GM19035 (cell line): ENCODE measurements at regions not wholly inside any gene's neighbourhood (a gene's known extent, or its start where the extent isn't known, plus 50 kb on each side); places are given as distances from the start of the nearest gene placed in this dataset.

Source experiments
- ATAC-seq: cut with Tn5 transposase; IDR thresholded peaks from one replicate; pipeline ENCODE4 v1.9.1; 2021; ENCODE audit not compliant: unreplicated experiment

- ATAC-seq: no peak
Measured at GRCh38 chr12:115160271-115161128, 476.5 kb upstream of the TBX3 start.

GRCh38 chr12:115158816-115159215, 474.8 kb upstream of the TBX3 start:
- no peak for ATAC-seq

DNA sequence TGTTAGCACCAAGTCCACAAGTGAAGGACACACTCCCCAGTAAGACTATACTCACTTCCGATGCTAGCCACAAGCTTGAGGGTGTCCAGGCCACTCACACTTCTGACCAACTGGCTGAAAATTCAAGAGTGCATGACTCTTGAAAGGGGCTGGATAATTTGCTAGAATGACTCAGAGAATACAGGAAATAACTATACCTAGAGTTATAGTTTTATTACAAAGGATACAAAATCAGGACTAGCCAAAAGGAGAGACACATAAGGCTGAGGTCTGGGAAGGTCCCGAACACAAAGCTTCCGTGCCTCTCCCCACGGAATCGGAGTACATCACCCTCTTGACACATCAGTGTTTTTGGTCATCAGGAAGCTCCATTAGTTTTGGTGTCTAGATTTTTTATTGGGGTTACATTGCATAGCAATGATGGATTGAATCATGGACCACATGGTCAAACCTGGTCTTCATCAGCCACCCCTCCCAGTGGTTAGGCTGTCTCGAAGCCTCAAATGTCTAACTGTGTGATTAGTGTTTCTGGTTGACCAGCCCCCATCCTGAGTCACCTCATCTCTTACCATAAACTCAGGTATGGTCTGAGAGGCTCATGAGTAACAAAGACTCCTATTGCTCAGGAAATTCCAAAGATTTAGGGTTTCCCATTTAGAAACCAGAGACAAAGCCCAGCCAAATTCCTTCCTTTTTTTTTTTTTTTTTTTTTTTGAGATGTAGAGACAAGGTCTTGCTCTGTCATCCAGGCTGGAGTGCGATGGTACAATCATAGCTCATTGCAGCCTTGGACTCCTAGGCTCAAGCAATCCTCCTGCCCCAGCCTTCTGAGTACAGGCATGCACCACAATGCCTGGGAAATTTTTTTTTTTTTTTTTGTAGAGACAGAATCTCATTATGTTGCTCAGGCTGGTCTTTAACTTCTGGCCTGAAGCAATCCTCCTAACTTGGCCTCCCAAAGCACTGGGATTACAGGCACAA, 472.0 kb upstream of the TBX3 start:
- no peak for ATAC-seq

DNA sequence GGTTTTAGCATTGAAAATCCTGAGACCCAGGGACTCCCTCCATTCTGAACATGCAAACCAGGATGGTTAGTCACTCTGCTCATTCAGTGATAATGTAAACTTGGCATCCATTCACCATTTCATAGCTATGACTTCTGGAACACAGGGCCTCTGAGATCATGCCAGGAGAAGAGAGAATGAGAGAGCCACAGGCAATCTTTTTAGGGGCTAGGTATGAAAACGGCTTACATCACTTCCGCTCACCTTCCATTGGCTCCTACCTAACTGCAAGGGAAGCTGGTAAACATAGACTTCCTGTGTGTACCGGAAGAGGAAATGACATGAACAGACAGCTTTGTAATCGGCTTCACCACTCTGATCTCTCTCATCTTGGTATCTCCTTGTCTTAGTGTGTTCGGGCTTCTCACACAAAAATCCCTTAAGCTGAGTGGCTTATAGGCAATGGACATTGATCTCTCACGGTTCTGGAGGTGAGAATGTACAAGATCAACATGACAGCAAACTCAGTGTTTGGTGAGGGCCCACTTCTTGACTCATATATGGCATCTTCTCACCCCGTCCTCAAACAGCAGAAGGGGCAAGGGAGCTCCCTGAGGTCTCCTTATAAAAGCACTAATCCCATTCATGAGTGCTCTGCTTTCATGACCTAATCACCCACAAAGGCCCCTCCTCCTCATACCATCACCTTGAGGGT, 465.9 kb upstream of the TBX3 start:
- ATAC-seq: no peak

DNA sequence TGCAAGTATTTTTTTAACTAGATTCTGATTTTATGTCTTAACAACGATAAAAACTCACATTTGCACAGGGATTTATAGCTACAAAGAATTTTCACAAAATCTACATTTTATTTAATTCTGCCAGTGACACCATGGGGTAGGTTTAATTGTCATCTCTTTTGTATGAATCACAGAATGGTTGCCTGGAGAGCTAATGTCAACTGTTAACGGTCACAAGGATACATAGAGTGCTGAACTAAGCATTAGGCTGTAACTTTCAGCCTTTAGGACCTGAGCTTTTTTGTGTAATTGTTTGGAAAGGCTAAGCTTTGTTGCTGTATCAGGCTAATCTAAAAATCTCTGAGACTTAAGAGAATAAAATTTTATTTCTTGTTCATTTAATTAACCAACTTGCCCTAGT, 465.3 kb upstream of the TBX3 start:
- ATAC-seq: no peak

DNA sequence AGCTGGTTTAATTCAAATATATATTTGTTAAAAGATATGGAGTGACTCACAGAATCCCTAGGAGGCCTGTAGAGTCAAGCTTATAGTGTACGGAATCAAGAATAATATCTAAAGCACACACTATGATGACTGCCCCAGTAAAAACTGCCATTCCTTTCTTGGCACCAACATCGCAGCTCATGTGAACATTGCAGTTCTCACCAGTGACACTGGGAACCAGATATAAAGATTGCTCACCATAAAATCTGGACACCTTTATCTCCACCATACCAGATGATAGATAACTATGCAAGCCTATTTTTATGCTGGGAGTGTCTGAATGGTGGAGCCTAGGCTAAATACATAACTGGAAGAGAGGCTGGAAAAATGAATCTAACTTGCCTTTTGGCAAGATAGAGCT, 463.9 kb upstream of the TBX3 start:
- no peak for ATAC-seq

DNA sequence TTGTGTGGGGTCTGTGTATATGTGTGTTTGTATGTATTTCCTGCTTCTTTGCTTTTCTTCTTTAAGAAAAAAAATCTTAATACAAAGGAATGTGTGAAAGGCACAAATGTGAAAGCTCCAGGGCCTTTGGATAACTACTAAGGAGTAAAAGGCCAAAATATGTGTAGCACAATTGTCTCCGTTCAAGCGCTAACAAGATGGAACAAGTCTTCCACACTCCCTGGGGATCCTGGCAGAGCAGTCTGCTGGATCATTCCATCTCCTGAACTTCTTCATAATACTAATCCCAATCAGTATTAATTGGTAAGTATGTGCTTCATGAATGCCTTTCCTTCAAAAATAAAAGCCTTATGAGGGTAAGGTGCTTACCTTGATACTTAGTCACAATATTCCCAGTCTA, 462.5 kb upstream of the TBX3 start:
- ATAC-seq: no peak

DNA sequence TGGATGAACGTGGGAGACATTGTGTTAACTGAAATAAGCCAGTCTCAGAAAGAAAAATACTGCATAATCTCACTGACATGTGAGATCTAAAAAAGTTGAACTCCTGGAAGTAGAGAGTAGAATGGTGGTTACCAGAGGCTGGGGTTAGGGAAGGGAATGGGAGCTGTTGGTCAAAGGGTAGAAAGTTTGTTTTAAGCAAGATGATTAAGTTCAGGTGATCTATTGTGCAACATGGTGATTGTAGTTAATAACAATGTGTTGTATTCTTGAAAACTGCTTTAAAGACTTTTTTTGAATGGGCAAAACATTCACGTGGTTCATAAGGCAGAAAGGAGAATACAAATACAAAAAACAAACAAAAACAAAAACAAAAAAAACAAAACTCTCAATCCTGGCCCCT, 460.4 kb upstream of the TBX3 start:
- no peak for ATAC-seq

- no peak for ATAC-seq
Measured at GRCh38 chr12:115140981-115141655, 457.1 kb upstream of the TBX3 start.

DNA sequence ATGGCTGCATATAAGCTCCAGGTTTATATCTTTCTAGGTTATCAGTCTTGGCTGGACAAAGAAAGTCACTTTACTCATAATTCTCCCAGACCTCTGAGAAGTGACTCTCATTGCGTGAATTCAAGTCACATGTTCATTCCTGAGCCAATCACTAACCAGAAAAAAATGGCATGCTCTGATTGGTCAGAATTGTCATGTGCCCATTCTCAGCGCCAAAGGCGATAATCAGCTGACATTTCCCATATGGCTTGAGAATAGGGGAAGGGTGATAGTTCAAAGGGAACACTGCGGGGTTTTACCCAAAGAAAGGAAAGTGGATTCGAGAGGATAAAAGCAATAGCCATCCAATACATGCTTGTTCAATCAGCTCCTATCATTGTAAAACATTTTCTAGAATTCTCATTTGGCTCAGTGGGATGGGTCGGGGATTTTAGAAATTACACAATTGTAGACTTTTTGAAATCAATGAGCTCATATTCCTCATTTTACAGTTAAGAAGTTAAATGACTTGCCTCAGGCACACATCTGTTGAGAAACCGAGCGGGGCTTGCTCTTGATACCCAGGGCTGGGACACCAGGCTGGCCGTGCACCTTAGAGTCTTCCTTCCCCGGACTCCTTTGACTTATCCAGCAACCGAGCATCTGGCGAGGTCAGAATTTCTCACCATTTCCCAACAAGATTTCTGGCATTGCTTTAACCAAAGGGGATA, 454.0 kb upstream of the TBX3 start:
- no peak for ATAC-seq

DNA sequence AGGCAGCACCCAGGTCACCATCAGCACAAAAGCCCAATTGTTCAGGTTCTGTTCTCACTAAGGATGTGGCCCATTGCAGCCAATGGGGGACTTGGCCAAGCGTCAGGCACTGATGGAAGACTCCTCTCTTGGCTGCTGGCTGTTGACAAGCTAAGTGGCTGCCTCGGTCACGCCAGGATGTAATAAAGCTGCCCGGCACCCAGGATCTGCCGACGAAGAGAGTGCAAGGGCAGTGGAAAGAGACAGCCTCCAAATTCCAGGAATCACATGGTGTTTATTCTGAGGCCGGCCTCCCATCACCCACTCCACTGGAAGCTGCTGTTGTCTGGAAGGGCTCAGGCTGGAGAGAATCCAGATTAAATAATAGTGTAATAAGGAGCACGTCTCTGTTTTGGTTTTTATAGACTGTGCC, 451.8 kb upstream of the TBX3 start:
- no peak for ATAC-seq

- ATAC-seq: no peak
Measured at GRCh38 chr12:115134298-115134697, 450.3 kb upstream of the TBX3 start.

DNA sequence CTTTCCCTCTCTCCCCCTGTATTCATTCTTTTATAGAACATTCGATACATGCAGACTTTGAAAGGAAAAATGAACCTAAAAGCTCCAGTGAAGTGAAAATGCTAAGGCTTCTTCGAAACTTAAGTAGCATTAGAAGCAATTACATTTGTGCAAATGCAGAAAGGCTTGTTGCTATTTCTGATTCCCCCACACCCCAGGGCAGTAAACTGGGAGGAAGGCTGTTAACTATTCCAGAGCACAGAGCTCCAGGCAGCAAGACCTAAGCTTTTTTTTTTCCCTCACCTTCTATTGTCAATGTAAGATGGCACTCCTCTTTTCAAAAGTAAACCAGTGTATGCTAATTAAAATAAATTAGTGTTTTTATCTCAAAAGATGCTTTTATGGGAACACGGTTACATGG, 448.9 kb upstream of the TBX3 start:
- ATAC-seq: no peak

- no peak for ATAC-seq
Measured at GRCh38 chr12:115132145-115132544, 448.2 kb upstream of the TBX3 start.

DNA sequence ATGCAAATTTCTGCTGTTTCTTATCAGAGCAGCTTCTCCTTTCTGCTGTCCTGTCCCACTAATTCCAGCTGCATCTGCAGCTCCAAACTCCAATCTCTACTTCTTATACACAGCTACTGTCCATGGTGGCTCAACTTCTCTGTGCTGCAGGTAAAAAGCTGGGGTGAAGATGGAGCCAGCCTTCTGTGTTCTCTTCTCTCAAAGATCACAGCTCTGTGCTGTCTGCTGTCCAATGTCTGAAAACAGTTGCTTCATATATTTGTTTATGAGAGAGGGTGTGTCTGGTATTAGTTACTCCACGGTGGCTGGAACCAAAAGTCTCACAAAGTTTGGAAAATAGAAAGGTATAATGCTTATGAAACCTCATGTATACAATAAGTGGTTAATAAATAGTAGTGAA, 445.8 kb upstream of the TBX3 start:
- ATAC-seq: no peak

- no peak for ATAC-seq
Measured at GRCh38 chr12:115121053-115121452, 437.1 kb upstream of the TBX3 start.

- no peak for ATAC-seq
Measured at GRCh38 chr12:115118177-115118724, 434.3 kb upstream of the TBX3 start.

GRCh38 chr12:115114140-115114539, 430.2 kb upstream of the TBX3 start:
- no peak for ATAC-seq

DNA sequence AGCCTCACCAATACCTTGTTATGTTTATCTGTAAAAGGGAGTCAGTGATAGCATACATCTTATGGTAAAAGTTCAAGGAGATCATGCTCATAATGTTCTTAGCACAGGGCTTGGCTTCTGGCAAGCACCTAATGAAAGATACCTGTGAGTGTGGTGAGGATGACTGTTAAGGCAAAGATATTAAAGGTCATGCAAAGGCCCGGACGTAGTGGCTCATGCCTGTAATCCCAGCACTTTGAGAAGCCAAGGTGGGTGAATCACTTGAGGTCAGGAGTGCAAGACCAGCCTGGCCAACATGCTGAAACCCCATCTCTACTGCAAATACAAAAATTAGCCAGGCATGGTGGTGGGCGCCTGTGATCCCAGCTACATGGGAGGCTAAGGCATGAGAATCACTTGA, 425.9 kb upstream of the TBX3 start:
- no peak for ATAC-seq
